PFSK-1 (cell line): ENCODE measurements at regions not wholly inside any gene's neighbourhood (a gene's known extent, or its start where the extent isn't known, plus 50 kb on each side); places are given as distances from the start of the nearest gene placed in this dataset.

Experiments used
- FOXP2 ChIP-seq: optimal IDR thresholded peaks from 2 replicates; pipeline ENCODE3; 2011; ENCODE audit warnings: borderline replicate concordance, control low read depth, inconsistent platforms; ENCODE audit not compliant: insufficient read depth; ENCODE audit errors: extremely low read length, extremely low read depth
- POLR2AphosphoS5 ChIP-seq: IDR thresholded peaks from 2 replicates; pipeline ENCODE4 v1.6.1; 2012; ENCODE audit warnings: low read depth, mild to moderate bottlenecking, control low read depth, low read length, moderate library complexity
- SIN3A ChIP-seq: IDR thresholded peaks from 2 replicates; pipeline ENCODE4 v1.6.1; 2012; ENCODE audit warnings: mild to moderate bottlenecking, low read length, moderate library complexity, borderline replicate concordance; ENCODE audit not compliant: insufficient read depth
- TAF1 ChIP-seq: IDR thresholded peaks from 2 replicates; pipeline ENCODE4 v1.6.1; 2012; ENCODE audit warnings: low read length, control low read depth, borderline replicate concordance; ENCODE audit not compliant: insufficient read depth
- TF ChIP-seq, protein P1 (sequence below), 2 experiments: IDR thresholded peaks; 2 replicates each; pipeline versions ENCODE4 v1.6.1 to v1.8.0; 2011 to 2012; ENCODE audit warnings: low read depth in 2 of 2, low read length in 2 of 2, control low read depth in 1 of 2, inconsistent platforms in 1 of 2, mild to moderate bottlenecking in 1 of 2, moderate library complexity in 1 of 2; ENCODE audit not compliant: insufficient read depth in 1 of 2

GRCh38 chr1:187844313-187844712 is 1015.6 kb downstream of the PLA2G4A start:
- TF ChIP-seq TAF1 (no peak), FOXP2 (no peak), SIN3A (no peak), POLR2AphosphoS5 (no peak)
- TF ChIP-seq, protein P1, sequence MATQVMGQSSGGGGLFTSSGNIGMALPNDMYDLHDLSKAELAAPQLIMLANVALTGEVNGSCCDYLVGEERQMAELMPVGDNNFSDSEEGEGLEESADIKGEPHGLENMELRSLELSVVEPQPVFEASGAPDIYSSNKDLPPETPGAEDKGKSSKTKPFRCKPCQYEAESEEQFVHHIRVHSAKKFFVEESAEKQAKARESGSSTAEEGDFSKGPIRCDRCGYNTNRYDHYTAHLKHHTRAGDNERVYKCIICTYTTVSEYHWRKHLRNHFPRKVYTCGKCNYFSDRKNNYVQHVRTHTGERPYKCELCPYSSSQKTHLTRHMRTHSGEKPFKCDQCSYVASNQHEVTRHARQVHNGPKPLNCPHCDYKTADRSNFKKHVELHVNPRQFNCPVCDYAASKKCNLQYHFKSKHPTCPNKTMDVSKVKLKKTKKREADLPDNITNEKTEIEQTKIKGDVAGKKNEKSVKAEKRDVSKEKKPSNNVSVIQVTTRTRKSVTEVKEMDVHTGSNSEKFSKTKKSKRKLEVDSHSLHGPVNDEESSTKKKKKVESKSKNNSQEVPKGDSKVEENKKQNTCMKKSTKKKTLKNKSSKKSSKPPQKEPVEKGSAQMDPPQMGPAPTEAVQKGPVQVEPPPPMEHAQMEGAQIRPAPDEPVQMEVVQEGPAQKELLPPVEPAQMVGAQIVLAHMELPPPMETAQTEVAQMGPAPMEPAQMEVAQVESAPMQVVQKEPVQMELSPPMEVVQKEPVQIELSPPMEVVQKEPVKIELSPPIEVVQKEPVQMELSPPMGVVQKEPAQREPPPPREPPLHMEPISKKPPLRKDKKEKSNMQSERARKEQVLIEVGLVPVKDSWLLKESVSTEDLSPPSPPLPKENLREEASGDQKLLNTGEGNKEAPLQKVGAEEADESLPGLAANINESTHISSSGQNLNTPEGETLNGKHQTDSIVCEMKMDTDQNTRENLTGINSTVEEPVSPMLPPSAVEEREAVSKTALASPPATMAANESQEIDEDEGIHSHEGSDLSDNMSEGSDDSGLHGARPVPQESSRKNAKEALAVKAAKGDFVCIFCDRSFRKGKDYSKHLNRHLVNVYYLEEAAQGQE (IDR thresholded peaks at IDR 0.05; ENCODE audit: insufficient read depth in 1 of 2, low read depth in 2 of 2, low read length in 2 of 2) = no peak

GRCh38 chr1:187847531-187847930 is 1018.8 kb downstream of the PLA2G4A start:
- TF ChIP-seq TAF1 (no peak), SIN3A (no peak), FOXP2 (no peak), POLR2AphosphoS5 (no peak)
- TF ChIP-seq, protein P1 (IDR thresholded peaks at IDR 0.05; ENCODE audit: insufficient read depth in 1 of 2, low read depth in 2 of 2, low read length in 2 of 2) = no peak

DNA sequence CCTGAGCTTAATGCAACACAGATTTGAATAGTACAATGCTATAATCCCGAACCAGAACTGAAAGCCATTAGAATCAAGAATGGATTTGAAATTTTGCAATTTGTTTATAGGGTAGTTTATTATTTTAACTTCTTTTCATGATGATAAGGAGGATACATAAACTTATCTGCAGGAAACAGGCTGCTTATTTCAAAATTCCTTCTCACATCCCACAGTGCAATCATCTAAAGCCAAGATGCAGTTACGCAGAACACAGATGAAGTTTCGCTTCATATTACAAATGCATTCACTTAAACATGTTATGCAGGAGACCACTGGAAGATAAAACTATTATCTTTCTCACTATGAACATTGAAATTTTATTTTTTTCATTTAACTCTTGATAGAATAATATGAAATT is 1019.6 kb downstream of the PLA2G4A start:
- TF ChIP-seq TAF1 (no peak), FOXP2 (no peak), SIN3A (no peak), POLR2AphosphoS5 (no peak)
- TF ChIP-seq, protein P1 (IDR thresholded peaks at IDR 0.05; ENCODE audit: insufficient read depth in 1 of 2, low read depth in 2 of 2, low read length in 2 of 2) = no peak

DNA sequence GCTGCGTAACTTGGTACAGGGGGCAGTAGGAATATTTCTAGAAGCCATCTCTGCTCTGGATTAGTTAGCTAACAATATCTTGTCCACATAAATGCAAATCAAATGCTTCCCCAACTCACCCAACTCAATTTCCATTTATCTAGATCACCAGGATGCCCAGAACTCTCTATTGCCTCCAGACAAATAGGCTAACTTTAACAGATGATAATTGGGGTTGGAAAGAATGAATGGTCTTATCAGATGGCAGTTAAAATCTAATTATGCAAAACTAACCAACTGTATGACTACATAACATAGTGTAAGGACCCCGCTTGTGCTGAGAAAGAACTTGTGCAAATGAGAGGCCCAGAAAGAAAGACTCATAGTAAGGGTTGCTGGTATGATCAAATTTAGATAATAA is 1024.8 kb downstream of the PLA2G4A start:
- TF ChIP-seq FOXP2 (no peak), TAF1 (no peak), SIN3A (no peak), POLR2AphosphoS5 (no peak; the same call in 1 of the 2 replicates)
- TF ChIP-seq, protein P1 (IDR thresholded peaks at IDR 0.05; ENCODE audit: insufficient read depth in 1 of 2, low read depth in 2 of 2, low read length in 2 of 2) = no peak

- no peak for TF ChIP-seq TAF1
- no peak for TF ChIP-seq FOXP2
- TF ChIP-seq, protein P1 (IDR thresholded peaks at IDR 0.05; ENCODE audit: insufficient read depth in 1 of 2, low read depth in 2 of 2, low read length in 2 of 2) = no peak
- TF ChIP-seq SIN3A = no peak
- no peak for TF ChIP-seq POLR2AphosphoS5
Observed at GRCh38 chr1:187854457-187854856, 1025.7 kb downstream of the PLA2G4A start.
